GM12878 (cell line): ENCODE measurements at regions not wholly inside any gene's neighbourhood (a gene's known extent, or its start where the extent isn't known, plus 50 kb on each side); places are given as distances from the start of the nearest gene placed in this dataset.

Experiments used
- ATAC-seq: fragments of 200-7000 bp; cut with Tn5 transposase; 3 replicates; pipeline ENCODE4 v1.9.1; 2020; ENCODE audit warnings: mild to moderate bottlenecking, moderate library complexity
- BruUV-seq: library from RNA; stranded (reverse); fragments of 400-500 nt; replicated peaks from 2 replicates; lab custom pipeline; 2021; lab: Mats Ljungman, UMichigan
- CTCF ChIA-PET: fragments of 300-600 bp; sonication (Branson Sonifier 250); formaldehyde crosslinking; extraction: SDS; loops from one replicate; lab custom pipeline; 2021; ENCODE audit warnings: inconsistent platforms; lab: Yijun Ruan, JAX
- POLR2A ChIA-PET: fragments of 350-600 bp; formaldehyde crosslinking; extraction: SDS; loops from one replicate; lab custom pipeline; 2021; ENCODE audit warnings: inconsistent platforms; lab: Charles Lee
- RAD21 ChIA-PET: fragments of 300-600 bp; sonication (Branson Sonifier 250); formaldehyde crosslinking; loops from one replicate; lab custom pipeline; 2023; ENCODE audit warnings: antibody characterized with exemption; ENCODE audit not compliant: unreplicated experiment; lab: Charles Lee
- SMC1A ChIA-PET: fragments of 300-600 bp; sonication (Branson Sonifier 250); formaldehyde crosslinking; loops from one replicate; lab custom pipeline; 2023; ENCODE audit not compliant: unreplicated experiment, uncharacterized antibody; lab: Charles Lee
- DNase-seq: peaks from one replicate; pipeline ENCODE4 v3.0.0-alpha.2; 2011; ENCODE audit warnings: low read depth, low spot score
- FAIRE-seq: peaks from 3 replicates; lab custom pipeline; 2011; peaks lifted over from hg19 to GRCh38; lab: Jason Lieb, UNC
- H2AFZ ChIP-seq: 2 replicates; pipeline ENCODE4 v1.6.0; 2011; ENCODE audit warnings: low read depth, low read length, control low read depth; ENCODE audit not compliant: control insufficient read depth
- H3K27ac ChIP-seq: 2 replicates; pipeline ENCODE4 v1.5.1; 2011; ENCODE audit warnings: control low read depth; ENCODE audit not compliant: control insufficient read depth, insufficient read depth
- H3K27me3 ChIP-seq, 2 experiments: replicated peaks in 1 of 2; 2 replicates each; pipeline versions ENCODE4 v1.6.0 to v1.6.1; 2011; ENCODE audit warnings: low read length in 1 of 2; ENCODE audit not compliant: control insufficient read depth in 2 of 2, insufficient read depth in 2 of 2
- H3K36me3 ChIP-seq, 2 experiments: 2 replicates each; pipeline ENCODE4 v1.5.1; 2011; ENCODE audit warnings: low read length in 1 of 2; ENCODE audit not compliant: control insufficient read depth in 2 of 2, insufficient read depth in 2 of 2
- H3K4me1 ChIP-seq: 2 replicates; pipeline ENCODE4 v1.6.1; 2011; ENCODE audit warnings: mild to moderate bottlenecking, low read length, moderate library complexity, mixed read lengths; ENCODE audit not compliant: control insufficient read depth, insufficient read depth
- H3K4me2 ChIP-seq: 2 replicates; pipeline ENCODE4 v1.6.0; 2011; ENCODE audit warnings: control low read depth; ENCODE audit not compliant: control insufficient read depth, insufficient read depth
- H3K4me3 ChIP-seq: fragments of 200-600 bp; sonication (generic); 2 replicates; pipeline ENCODE4 v1.5.1; 2016
- H3K79me2 ChIP-seq: 2 replicates; pipeline ENCODE4 v1.6.0; 2011; ENCODE audit warnings: low read length; ENCODE audit not compliant: control insufficient read depth, insufficient read depth
- H3K9ac ChIP-seq: 2 replicates; pipeline ENCODE4 v1.8.0; 2011; ENCODE audit warnings: low read length, control low read depth, mixed read lengths; ENCODE audit not compliant: control insufficient read depth, insufficient read depth
- H3K9me3 ChIP-seq: replicated peaks from 3 replicates; pipeline ENCODE4 v1.5.1; 2011; ENCODE audit warnings: mild to moderate bottlenecking, low read length; ENCODE audit not compliant: control insufficient read depth, insufficient read depth
- H4K20me1 ChIP-seq: 2 replicates; pipeline ENCODE4 v1.6.0; 2011; ENCODE audit not compliant: control insufficient read depth, insufficient read depth
- BHLHE40 ChIP-seq, 2 experiments: fragments of 450-650 bp in 1 of 2; IDR thresholded peaks; 2 replicates each; pipeline ENCODE4 v1.6.1; 2011 to 2017; ENCODE audit warnings: low read depth in 2 of 2, borderline replicate concordance in 1 of 2, improper control_type of control experiment in 1 of 2, low read length in 1 of 2, mild to moderate bottlenecking in 1 of 2
- BMI1 ChIP-seq: fragments of 450-650 bp; IDR thresholded peaks from 2 replicates; pipeline ENCODE4 v1.6.1; 2016; ENCODE audit warnings: mild to moderate bottlenecking, moderate library complexity, borderline replicate concordance
- E2F8 ChIP-seq: fragments of 450-650 bp; IDR thresholded peaks from 2 replicates; pipeline ENCODE4 v1.6.1; 2018; ENCODE audit warnings: mild to moderate bottlenecking, low read depth, moderate library complexity; ENCODE audit not compliant: partially characterized antibody
- HSF1 ChIP-seq: fragments of 150-350 bp; IDR thresholded peaks from 2 replicates; pipeline ENCODE4 v1.6.1; 2014; ENCODE audit warnings: mild to moderate bottlenecking, low read depth, low read length
- JUNB ChIP-seq: IDR thresholded peaks from 2 replicates; pipeline ENCODE4 v1.6.1; 2016; ENCODE audit warnings: antibody characterized with exemption, mild to moderate bottlenecking
- MYC ChIP-seq: IDR thresholded peaks from 2 replicates; pipeline ENCODE4 v1.6.1; 2011; ENCODE audit warnings: mild to moderate bottlenecking, low read length, moderate library complexity, inconsistent platforms; ENCODE audit not compliant: insufficient read depth, insufficient replicate concordance, insufficient read length, severe bottlenecking
- ZBED1 ChIP-seq: IDR thresholded peaks from 2 replicates; pipeline ENCODE4 v1.6.1; 2016; ENCODE audit warnings: borderline replicate concordance
- ZBTB40 ChIP-seq: fragments of 450-650 bp; IDR thresholded peaks from 2 replicates; pipeline ENCODE4 v1.6.1; 2016; ENCODE audit warnings: mild to moderate bottlenecking, moderate library complexity, borderline replicate concordance
- ZNF217 ChIP-seq: fragments of 450-650 bp; IDR thresholded peaks from 2 replicates; pipeline ENCODE4 v1.6.1; 2017; ENCODE audit warnings: antibody characterized with exemption, mild to moderate bottlenecking
- ZNF384 ChIP-seq: IDR thresholded peaks from 2 replicates; pipeline ENCODE4 v1.6.1; 2012; ENCODE audit warnings: low read depth, mild to moderate bottlenecking, low read length, improper control_type of control experiment, borderline replicate concordance
- ZNF592 ChIP-seq: fragments of 450-650 bp; IDR thresholded peaks from 2 replicates; pipeline ENCODE4 v1.6.1; 2017; ENCODE audit warnings: mild to moderate bottlenecking, moderate library complexity
- WGBS: methylation state at CpG from one replicate; pipeline ENCODE4 v1.1.6; 2016; ENCODE audit warnings: low lambda C conversion rate; ENCODE audit not compliant: insufficient replicate concordance, insufficient coverage; ENCODE audit errors: missing lambda C conversion rate; 5-methylcytosine and 5-hydroxymethylcytosine counted together
- in situ Hi-C: fragments of 300-500 bp; cut with MboI; formaldehyde crosslinking; loops from 9 replicates; pipeline ENCODE4 v1.14.3; 2018; ENCODE audit warnings: mixed read lengths
- intact Hi-C: fragments of 100-400 bp; cut with micrococcal nuclease; formaldehyde crosslinking; loops from one replicate; pipeline ENCODE4 v1.14.2; 2022; ENCODE audit not compliant: unreplicated experiment

GRCh38 chr14:101000711-101001250, 97.3 kb upstream of the RTL1 start:
- H3K4me2 ChIP-seq, result no peak overlapping the region
- ATAC-seq (no peak), DNase-seq (no peak), FAIRE-seq (no peak)
- ChIA-PET SMC1A (no interaction called here), POLR2A (no interaction called here), RAD21 (no interaction called here), CTCF (no interaction called here)
- H3K36me3 ChIP-seq, result no peaks in the 10 kb centered on the region
- H3K4me1 ChIP-seq, result 0 out of 2 replicates have a peak, but pooled peaks cover 4% of the 10 kb centered on the region
- no peak overlapping the region for H2AFZ ChIP-seq
- intact Hi-C loops (no loop called here), in situ Hi-C loops (no loop called here)
- H3K79me2 ChIP-seq, result no peaks in the 10 kb centered on the region
- no peaks in the 10 kb centered on the region for H3K27me3 ChIP-seq
- no TSS peak for BruUV-seq
- no peak overlapping the region for H3K9ac ChIP-seq
- no peak overlapping the region for H3K27ac ChIP-seq
- H3K9me3 ChIP-seq, result no peaks in the 10 kb centered on the region; the same call in 2 of the 3 replicates
- no peak overlapping the region for H3K4me3 ChIP-seq
- WGBS, result 2% methylated on average over 4 of the region's 4 CpGs
- H4K20me1 ChIP-seq, result no peaks in the 10 kb centered on the region
- TF ChIP-seq ZNF217 (no peak), ZNF592 (no peak), BMI1 (no peak), ZBED1 (no peak), ZNF384 (no peak), HSF1 (no peak), ZBTB40 (no peak), BHLHE40 (IDR thresholded peaks at IDR 0.05; ENCODE audit: borderline replicate concordance in 1 of 2, low read depth in 2 of 2, low read length in 1 of 2) (no peak), MYC (no peak), E2F8 (no peak), JUNB (no peak)
